WERI-Rb-1 (cell line): ENCODE measurements at regions not wholly inside any gene's neighbourhood (a gene's known extent, or its start where the extent isn't known, plus 50 kb on each side); places are given as distances from the start of the nearest gene placed in this dataset.

Source experiments
- DNase-seq: peaks from one replicate; pipeline ENCODE4 v3.0.0-alpha.2; 2020
- H3K27ac ChIP-seq: fragments of 250-450 bp; sonication (Bioruptor Pico); 2 replicates; pipeline ENCODE4 v1.5.1; 2020; ENCODE audit warnings: mild to moderate bottlenecking, moderate library complexity
- H3K27me3 ChIP-seq: fragments of 250-450 bp; sonication (Bioruptor Pico); 2 replicates; pipeline ENCODE4 v1.5.1; 2021; ENCODE audit warnings: mild to moderate bottlenecking, low read depth, moderate library complexity; ENCODE audit not compliant: insufficient read depth, severe bottlenecking
- H3K36me3 ChIP-seq: fragments of 250-450 bp; sonication (Bioruptor Pico); 2 replicates; pipeline ENCODE4 v1.5.1; 2020; ENCODE audit warnings: mild to moderate bottlenecking, moderate library complexity
- H3K4me3 ChIP-seq: 2 replicates; pipeline ENCODE4 v1.5.1; 2011; ENCODE audit warnings: low read depth, mild to moderate bottlenecking, control low read depth, low read length
- H3K9me3 ChIP-seq: fragments of 250-450 bp; sonication (Bioruptor Pico); 2 replicates; pipeline ENCODE4 v1.5.1; 2021; ENCODE audit warnings: mild to moderate bottlenecking, moderate library complexity; ENCODE audit not compliant: severe bottlenecking
- TF ChIP-seq, protein P1 (sequence below): IDR thresholded peaks from 2 replicates; pipeline ENCODE4 v1.5.1; 2011; ENCODE audit warnings: low read depth, mild to moderate bottlenecking, control low read depth, inconsistent platforms, low read length

DNA sequence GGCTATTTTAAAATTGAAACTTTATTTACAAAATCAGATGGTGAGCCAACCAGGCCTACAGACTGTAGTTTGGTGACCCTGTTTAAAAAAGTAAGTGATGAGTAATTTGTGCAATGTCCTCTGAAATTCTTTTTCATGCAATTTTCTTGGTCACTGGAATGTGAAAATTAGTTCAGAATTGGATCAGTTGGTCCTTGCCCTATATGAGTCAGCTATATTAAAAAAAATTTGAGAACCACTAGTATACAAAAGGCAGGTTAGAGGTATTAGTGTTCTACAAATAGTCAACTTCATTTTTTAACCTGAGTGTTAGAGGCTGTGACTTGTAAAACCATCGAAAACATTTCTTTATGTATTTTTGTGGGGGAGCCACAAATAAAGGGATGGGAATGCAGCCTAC is 91.1 kb upstream of the NXPH2 start:
- no peak overlapping the region for H3K27ac ChIP-seq
- H3K27me3 ChIP-seq, result no peaks in the 10 kb centered on the region
- TF ChIP-seq, protein P1, sequence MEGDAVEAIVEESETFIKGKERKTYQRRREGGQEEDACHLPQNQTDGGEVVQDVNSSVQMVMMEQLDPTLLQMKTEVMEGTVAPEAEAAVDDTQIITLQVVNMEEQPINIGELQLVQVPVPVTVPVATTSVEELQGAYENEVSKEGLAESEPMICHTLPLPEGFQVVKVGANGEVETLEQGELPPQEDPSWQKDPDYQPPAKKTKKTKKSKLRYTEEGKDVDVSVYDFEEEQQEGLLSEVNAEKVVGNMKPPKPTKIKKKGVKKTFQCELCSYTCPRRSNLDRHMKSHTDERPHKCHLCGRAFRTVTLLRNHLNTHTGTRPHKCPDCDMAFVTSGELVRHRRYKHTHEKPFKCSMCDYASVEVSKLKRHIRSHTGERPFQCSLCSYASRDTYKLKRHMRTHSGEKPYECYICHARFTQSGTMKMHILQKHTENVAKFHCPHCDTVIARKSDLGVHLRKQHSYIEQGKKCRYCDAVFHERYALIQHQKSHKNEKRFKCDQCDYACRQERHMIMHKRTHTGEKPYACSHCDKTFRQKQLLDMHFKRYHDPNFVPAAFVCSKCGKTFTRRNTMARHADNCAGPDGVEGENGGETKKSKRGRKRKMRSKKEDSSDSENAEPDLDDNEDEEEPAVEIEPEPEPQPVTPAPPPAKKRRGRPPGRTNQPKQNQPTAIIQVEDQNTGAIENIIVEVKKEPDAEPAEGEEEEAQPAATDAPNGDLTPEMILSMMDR, result no peak

DNA sequence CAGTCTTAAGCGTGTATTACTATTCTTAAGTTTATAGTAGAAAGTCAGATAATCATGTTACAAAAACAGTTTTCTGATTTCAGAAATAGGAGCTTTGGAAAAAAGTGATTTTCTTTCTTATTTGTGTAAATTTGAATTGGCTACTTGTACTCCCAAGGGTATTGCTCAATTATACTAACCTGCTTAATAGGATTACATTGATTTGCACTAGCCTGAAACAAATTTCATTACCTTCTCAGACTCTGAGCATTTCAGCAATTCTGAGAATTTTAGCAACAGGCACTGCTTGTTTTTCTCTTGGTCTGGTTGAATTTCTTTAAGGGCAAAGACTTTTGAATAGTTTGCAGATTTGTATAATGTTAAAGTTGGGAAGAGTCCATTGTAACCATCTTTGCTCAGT is 87.2 kb upstream of the NXPH2 start:
- TF ChIP-seq, protein P1, result no peak
- Histone ChIP-seq H3K4me3 (no peak overlapping the region), H3K27ac (no peak overlapping the region), H3K36me3 (no peaks in the 10 kb centered on the region), H3K9me3 (no peaks in the 10 kb centered on the region), H3K27me3 (no peaks in the 10 kb centered on the region)
- no peak for DNase-seq

More for the DNA sequence above, 91.1 kb upstream of the NXPH2 start:
- Histone ChIP-seq H3K4me3 (no peak overlapping the region), H3K9me3 (no peaks in the 10 kb centered on the region), H3K36me3 (no peaks in the 10 kb centered on the region)
- DNase-seq, result no peak

DNA sequence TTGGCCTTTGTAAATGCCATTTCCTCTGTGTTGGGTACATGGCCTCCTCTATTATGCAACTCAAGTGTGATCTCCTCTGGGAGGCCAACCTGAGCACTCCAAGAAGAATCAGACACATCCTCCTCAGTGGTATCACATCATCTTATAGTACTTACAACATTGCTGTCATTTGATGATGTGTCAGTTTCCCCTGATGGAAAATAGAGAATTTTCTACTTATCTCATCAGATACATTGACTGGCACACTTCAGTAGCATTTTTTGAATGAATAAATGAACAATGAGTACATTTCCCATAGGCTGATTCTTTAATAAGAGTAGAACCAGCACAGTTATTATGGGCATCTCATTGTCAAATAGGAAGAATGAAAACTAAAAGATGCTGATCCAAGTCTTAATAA is 86.6 kb upstream of the NXPH2 start:
- no peak for DNase-seq
- Histone ChIP-seq H3K27ac (no peak overlapping the region), H3K27me3 (no peaks in the 10 kb centered on the region), H3K36me3 (no peaks in the 10 kb centered on the region), H3K9me3 (no peaks in the 10 kb centered on the region), H3K4me3 (no peak overlapping the region)
- TF ChIP-seq, protein P1, result no peak

DNA sequence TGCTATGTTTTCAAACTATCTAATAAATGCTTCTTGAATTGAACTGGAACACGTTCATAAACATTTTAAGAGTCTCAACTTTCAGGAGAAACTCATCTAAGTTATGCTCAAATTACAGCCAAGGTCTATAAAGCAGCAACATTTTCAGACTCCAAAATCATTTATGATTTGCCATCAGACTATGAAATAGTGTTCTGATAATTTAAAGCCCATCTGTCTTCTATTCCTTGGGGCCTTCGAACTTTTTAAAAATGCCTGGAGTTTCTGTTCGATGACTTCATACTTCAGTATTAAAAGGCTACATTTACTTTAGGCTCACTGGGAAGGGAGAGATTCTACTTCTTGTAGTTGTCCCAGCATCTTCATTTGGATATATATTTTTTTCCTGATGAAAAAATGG is 73.6 kb upstream of the NXPH2 start:
- H3K36me3 ChIP-seq, result no peaks in the 10 kb centered on the region
- no peaks in the 10 kb centered on the region for H3K27me3 ChIP-seq
- TF ChIP-seq, protein P1, result no peak
- no peaks in the 10 kb centered on the region for H3K9me3 ChIP-seq
- no peak overlapping the region for H3K4me3 ChIP-seq
- H3K27ac ChIP-seq, result no peak overlapping the region
- no peak for DNase-seq

DNA sequence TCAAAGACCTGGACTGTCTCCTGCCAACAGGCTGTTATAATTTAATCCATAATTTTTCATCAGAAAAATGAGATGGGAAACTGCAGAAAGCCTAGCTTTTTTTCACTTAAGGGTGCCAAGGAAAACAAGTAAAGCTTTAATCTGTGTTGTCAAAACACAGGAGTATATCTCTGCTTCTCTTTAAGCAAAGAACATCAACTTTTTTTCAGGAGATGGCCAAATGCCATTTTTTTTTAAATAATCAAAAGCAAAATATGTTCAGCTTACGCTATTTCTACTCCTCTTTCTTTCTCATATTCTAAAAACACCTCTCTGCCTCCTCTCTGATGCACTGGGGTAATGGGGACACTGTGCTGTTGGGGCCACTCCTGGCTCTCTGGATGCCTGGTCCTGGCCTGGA is 73.1 kb upstream of the NXPH2 start:
- TF ChIP-seq, protein P1, result no peak
- DNase-seq, result no peak

GRCh38 chr2:138846216-138846821 is 66.1 kb upstream of the NXPH2 start:
- H3K4me3 ChIP-seq, result no peak overlapping the region
- no peaks in the 10 kb centered on the region for H3K27me3 ChIP-seq
- no peaks in the 10 kb centered on the region for H3K36me3 ChIP-seq
- H3K9me3 ChIP-seq, result no peaks in the 10 kb centered on the region
- no peak overlapping the region for H3K27ac ChIP-seq
- no peak for DNase-seq
- TF ChIP-seq, protein P1, result peak; percentile 30

More for the DNA sequence above, 73.1 kb upstream of the NXPH2 start:
- Histone ChIP-seq H3K36me3 (no peaks in the 10 kb centered on the region), H3K27me3 (no peaks in the 10 kb centered on the region), H3K4me3 (no peak overlapping the region), H3K27ac (no peak overlapping the region), H3K9me3 (no peaks in the 10 kb centered on the region)
